CD4-positive, alpha-beta T cell (primary cell): ENCODE measurements at regions not wholly inside any gene's neighbourhood (a gene's known extent, or its start where the extent isn't known, plus 50 kb on each side); places are given as distances from the start of the nearest gene placed in this dataset.

ENCODE experiments used
- ATAC-seq: fragments of 200-7000 bp; cut with Tn5 transposase; one replicate; pipeline ENCODE4 v1.10.0; 2022; ENCODE audit warnings: mild to moderate bottlenecking; ENCODE audit not compliant: poor library complexity
- CTCF ChIA-PET: fragments of 350-600 bp; sonication (Branson Sonifier 250); formaldehyde crosslinking; loops from one replicate; lab custom pipeline; 2021; ENCODE audit warnings: antibody characterized with exemption, inconsistent platforms; lab: Charles Lee
- POLR2A ChIA-PET: fragments of 350-600 bp; sonication (Branson Sonifier 250); formaldehyde crosslinking; loops from one replicate; lab custom pipeline; 2021; ENCODE audit warnings: antibody characterized with exemption, inconsistent platforms; lab: Charles Lee
- DNase-seq, 14 experiments: peaks; one replicate each; pipeline ENCODE4 v3.0.0-alpha.2; 2013 to 2020; ENCODE audit warnings: mixed read lengths in 2 of 14
- H3K27ac ChIP-seq, 2 donors: one replicate each; pipeline versions ENCODE4 v1.5.1 to v1.7.0; 2013; ENCODE audit warnings: low read length in 2 of 2, low read depth in 1 of 2, mild to moderate bottlenecking in 1 of 2
- H3K27me3 ChIP-seq, 2 experiments: 1 replicate in 1 of 2; 2 replicates in 1 of 2; pipeline versions ENCODE4 v1.6.1 to v1.7.0; 2013; ENCODE audit warnings: low read length in 2 of 2, control low read depth in 1 of 2, mild to moderate bottlenecking in 1 of 2, moderate library complexity in 1 of 2; ENCODE audit not compliant: insufficient read depth in 2 of 2, control insufficient read depth in 1 of 2
- H3K36me3 ChIP-seq: one replicate; pipeline ENCODE4 v1.6.1; 2013; ENCODE audit warnings: low read length, control low read depth; ENCODE audit not compliant: insufficient read depth
- H3K4me1 ChIP-seq: one replicate; pipeline ENCODE4 v1.6.1; 2013; ENCODE audit warnings: low read length, control low read depth; ENCODE audit not compliant: insufficient read depth
- H3K4me3 ChIP-seq: one replicate; pipeline ENCODE4 v1.5.1; 2013; ENCODE audit warnings: mild to moderate bottlenecking, low read length, moderate library complexity
- H3K9me3 ChIP-seq, 2 experiments: 1 replicate in 1 of 2; 2 replicates in 1 of 2; pipeline versions ENCODE4 v1.6.1 to v1.7.0; 2013; ENCODE audit warnings: low read length in 2 of 2, mild to moderate bottlenecking in 2 of 2, control low read depth in 1 of 2, moderate library complexity in 1 of 2; ENCODE audit not compliant: control insufficient read depth in 1 of 2, insufficient read depth in 1 of 2
- H3K27ac Mint-ChIP-seq: one replicate; pipeline ENCODE4 v1.8.0; 2020; ENCODE audit warnings: mixed read lengths
- H3K27me3 Mint-ChIP-seq: one replicate; pipeline ENCODE4 v1.8.0; 2021; ENCODE audit warnings: mixed read lengths
- H3K36me3 Mint-ChIP-seq: one replicate; pipeline ENCODE4 v1.8.0; 2021; ENCODE audit warnings: low read depth, mixed read lengths
- H3K4me1 Mint-ChIP-seq: one replicate; pipeline ENCODE4 v1.8.0; 2021; ENCODE audit warnings: low read depth, mixed read lengths
- H3K4me3 Mint-ChIP-seq: one replicate; pipeline ENCODE4 v1.8.0; 2020; ENCODE audit warnings: mild to moderate bottlenecking, mixed read lengths
- H3K9me3 Mint-ChIP-seq: one replicate; pipeline ENCODE4 v1.8.0; 2020; ENCODE audit warnings: mixed read lengths
- intact Hi-C, 2 experiments: fragments of 100-400 bp; cut with DNase I in 1 of 2; cut with micrococcal nuclease in 1 of 2; formaldehyde crosslinking; loops; one replicate each; pipeline versions ENCODE4 v1.15.1 to v1.9.0; 2023 to 2025; cut with DNase I, micrococcal nuclease
- TF ChIP-seq, protein P1 (sequence below): fragments of 200-600 bp; IDR thresholded peaks from one replicate; pipeline ENCODE4 v1.8.0; 2022; ENCODE audit warnings: antibody characterized with exemption, mild to moderate bottlenecking

GRCh38 chr1:22371408-22371807 lies 80.2 kb upstream of the ZBTB40 start:
- DNase-seq (no peak), ATAC-seq (no peak)
- intact Hi-C loops, result no loop called here
- no peaks in the 10 kb centered on the region for H3K36me3 Mint-ChIP-seq
- TF ChIP-seq, protein P1, sequence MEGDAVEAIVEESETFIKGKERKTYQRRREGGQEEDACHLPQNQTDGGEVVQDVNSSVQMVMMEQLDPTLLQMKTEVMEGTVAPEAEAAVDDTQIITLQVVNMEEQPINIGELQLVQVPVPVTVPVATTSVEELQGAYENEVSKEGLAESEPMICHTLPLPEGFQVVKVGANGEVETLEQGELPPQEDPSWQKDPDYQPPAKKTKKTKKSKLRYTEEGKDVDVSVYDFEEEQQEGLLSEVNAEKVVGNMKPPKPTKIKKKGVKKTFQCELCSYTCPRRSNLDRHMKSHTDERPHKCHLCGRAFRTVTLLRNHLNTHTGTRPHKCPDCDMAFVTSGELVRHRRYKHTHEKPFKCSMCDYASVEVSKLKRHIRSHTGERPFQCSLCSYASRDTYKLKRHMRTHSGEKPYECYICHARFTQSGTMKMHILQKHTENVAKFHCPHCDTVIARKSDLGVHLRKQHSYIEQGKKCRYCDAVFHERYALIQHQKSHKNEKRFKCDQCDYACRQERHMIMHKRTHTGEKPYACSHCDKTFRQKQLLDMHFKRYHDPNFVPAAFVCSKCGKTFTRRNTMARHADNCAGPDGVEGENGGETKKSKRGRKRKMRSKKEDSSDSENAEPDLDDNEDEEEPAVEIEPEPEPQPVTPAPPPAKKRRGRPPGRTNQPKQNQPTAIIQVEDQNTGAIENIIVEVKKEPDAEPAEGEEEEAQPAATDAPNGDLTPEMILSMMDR, result no peak
- Histone ChIP-seq H3K27ac (no peak overlapping the region), H3K9me3 (peaks cover 0 to 4% of the 10 kb centered on the region in 2 experiments), H3K4me3 (no peak overlapping the region), H3K4me1 (no peaks in the 10 kb centered on the region), H3K27me3 (peaks cover 0 to 7% of the 10 kb centered on the region in 2 experiments), H3K36me3 (no peaks in the 10 kb centered on the region)
- H3K27me3 Mint-ChIP-seq, result peaks cover 32% of the 10 kb centered on the region
- CTCF ChIA-PET, result no interaction called here
- H3K27ac Mint-ChIP-seq, result no peak overlapping the region
- POLR2A ChIA-PET, result no interaction called here
- no peaks in the 10 kb centered on the region for H3K4me1 Mint-ChIP-seq
- no peak overlapping the region for H3K4me3 Mint-ChIP-seq
- no peaks in the 10 kb centered on the region for H3K9me3 Mint-ChIP-seq

DNA sequence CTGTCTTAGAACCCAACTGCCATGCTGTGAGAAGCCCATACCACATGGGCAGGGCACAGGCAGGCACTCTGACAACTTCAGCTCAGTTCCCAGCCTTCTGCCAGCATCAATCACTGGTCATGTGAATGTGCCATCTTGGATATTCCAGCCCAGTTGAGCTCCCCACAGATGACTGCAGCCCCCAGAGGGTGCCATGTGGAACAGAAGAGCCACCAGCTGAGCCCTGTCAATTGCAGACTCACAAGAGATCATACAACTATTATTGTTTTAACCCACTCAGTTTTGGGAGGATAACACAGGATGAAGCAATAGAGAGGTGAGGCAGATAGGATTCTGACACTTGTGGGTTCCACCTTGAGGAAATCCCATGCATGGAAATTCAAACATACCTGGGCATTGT lies 78.4 kb upstream of the ZBTB40 start:
- Mint-ChIP-seq H3K4me1 (no peaks in the 10 kb centered on the region), H3K9me3 (no peaks in the 10 kb centered on the region), H3K4me3 (no peak overlapping the region), H3K27me3 (peaks cover 21% of the 10 kb centered on the region), H3K27ac (no peak overlapping the region), H3K36me3 (no peaks in the 10 kb centered on the region)
- no peak overlapping the region for H3K4me3 ChIP-seq
- CTCF ChIA-PET, result no interaction called here
- H3K9me3 ChIP-seq, result peaks cover 0 to 4% of the 10 kb centered on the region in 2 experiments
- POLR2A ChIA-PET, result no interaction called here
- intact Hi-C loops, result no loop called here
- TF ChIP-seq, protein P1, result no peak
- no peaks in the 10 kb centered on the region for H3K4me1 ChIP-seq
- H3K36me3 ChIP-seq, result no peaks in the 10 kb centered on the region
- H3K27me3 ChIP-seq, result peaks cover 0 to 7% of the 10 kb centered on the region in 2 experiments
- DNase-seq, result no peak
- H3K27ac ChIP-seq, result no peak overlapping the region
- no peak for ATAC-seq

- ChIA-PET CTCF (no interaction called here), POLR2A (no interaction called here)
- peaks cover 19% of the 10 kb centered on the region for H3K27me3 Mint-ChIP-seq
- no peak overlapping the region for H3K27ac ChIP-seq
- no peaks in the 10 kb centered on the region for H3K9me3 Mint-ChIP-seq
- H3K4me3 ChIP-seq, result no peak overlapping the region
- H3K27ac Mint-ChIP-seq, result no peak overlapping the region
- intact Hi-C loops, result no loop called here
- H3K36me3 Mint-ChIP-seq, result no peaks in the 10 kb centered on the region
- H3K4me1 Mint-ChIP-seq, result no peaks in the 10 kb centered on the region
- H3K4me1 ChIP-seq, result no peaks in the 10 kb centered on the region
- DNase-seq (no peak), ATAC-seq (no peak)
- H3K4me3 Mint-ChIP-seq, result no peak overlapping the region
- peaks cover 0 to 7% of the 10 kb centered on the region in 2 experiments for H3K27me3 ChIP-seq
- no peaks in the 10 kb centered on the region for H3K36me3 ChIP-seq
- peaks cover 0 to 4% of the 10 kb centered on the region in 2 experiments for H3K9me3 ChIP-seq
- TF ChIP-seq, protein P1, result no peak
Observed at GRCh38 chr1:22374001-22374400, 77.7 kb upstream of the ZBTB40 start.
